GM19023 (cell line): ENCODE measurements at regions not wholly inside any gene's neighbourhood (a gene's known extent, or its start where the extent isn't known, plus 50 kb on each side); places are given as distances from the start of the nearest gene placed in this dataset.

Source experiments
- ATAC-seq: cut with Tn5 transposase; IDR thresholded peaks from one replicate; pipeline ENCODE4 v1.9.1; 2021; ENCODE audit warnings: mild to moderate bottlenecking, moderate library complexity; ENCODE audit not compliant: unreplicated experiment

GRCh38 chr18:56042915-56043536 lies 455.0 kb upstream of the TCF4 start:
- ATAC-seq = no peak

GRCh38 chr18:56038171-56039030 lies 450.4 kb upstream of the TCF4 start:
- ATAC-seq = no peak

- no peak for ATAC-seq
Measured at GRCh38 chr18:56036741-56037140, 448.7 kb upstream of the TCF4 start.

- ATAC-seq = no peak
Measured at GRCh38 chr18:56035546-56035945, 447.6 kb upstream of the TCF4 start.

GRCh38 chr18:56034949-56035348 lies 447.0 kb upstream of the TCF4 start:
- no peak for ATAC-seq

GRCh38 chr18:56030060-56030459 lies 442.1 kb upstream of the TCF4 start:
- no peak for ATAC-seq

GRCh38 chr18:56028514-56028913 lies 440.5 kb upstream of the TCF4 start:
- no peak for ATAC-seq

- no peak for ATAC-seq
Measured at GRCh38 chr18:56026509-56026908, 438.5 kb upstream of the TCF4 start.

GRCh38 chr18:56021809-56022195 lies 433.8 kb upstream of the TCF4 start:
- ATAC-seq = no peak

- ATAC-seq = no peak
Measured at GRCh38 chr18:56021136-56021808, 433.3 kb upstream of the TCF4 start.

GRCh38 chr18:56019908-56020307 lies 431.9 kb upstream of the TCF4 start:
- no peak for ATAC-seq

GRCh38 chr18:56019156-56019555 lies 431.2 kb upstream of the TCF4 start:
- ATAC-seq = no peak

DNA sequence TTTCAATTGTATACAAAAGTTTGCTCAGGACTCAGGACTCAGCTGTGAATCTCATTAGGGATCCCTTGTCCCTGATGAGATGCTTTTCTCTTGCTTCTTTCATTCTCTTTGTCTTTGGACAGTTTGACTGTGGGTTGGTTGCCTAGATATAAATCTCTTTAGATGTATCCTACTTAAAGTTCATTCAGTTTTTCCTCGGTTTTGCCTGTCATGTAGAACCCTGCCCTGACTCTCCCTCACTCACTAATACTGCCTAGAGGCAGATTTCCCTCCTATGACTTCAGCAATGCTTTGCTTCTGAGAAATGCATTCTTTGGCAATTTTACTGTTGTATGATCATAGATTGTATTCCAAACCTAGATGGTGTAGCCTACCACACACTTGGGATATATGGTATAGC lies 421.4 kb upstream of the TCF4 start:
- no peak for ATAC-seq

DNA sequence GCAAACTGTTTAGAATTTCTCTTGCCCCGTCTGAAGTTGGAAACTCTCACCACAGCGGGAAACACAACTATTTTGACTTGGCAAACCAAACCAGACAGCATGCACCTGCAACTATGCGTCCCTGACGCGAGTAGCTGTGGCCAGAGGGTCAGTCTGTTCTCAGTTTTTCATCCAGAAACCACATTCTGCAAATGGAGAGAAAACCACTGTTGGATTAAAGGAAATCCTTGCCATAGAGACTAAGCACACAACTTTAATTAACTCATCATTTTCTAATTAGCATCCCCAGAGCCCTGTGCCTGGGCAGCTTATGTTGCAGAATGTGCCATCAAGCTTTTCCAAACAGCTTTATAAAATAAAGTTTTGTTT lies 415.7 kb upstream of the TCF4 start:
- ATAC-seq = no peak

- ATAC-seq = no peak
Measured at GRCh38 chr18:56003009-56003719, 415.2 kb upstream of the TCF4 start.

DNA sequence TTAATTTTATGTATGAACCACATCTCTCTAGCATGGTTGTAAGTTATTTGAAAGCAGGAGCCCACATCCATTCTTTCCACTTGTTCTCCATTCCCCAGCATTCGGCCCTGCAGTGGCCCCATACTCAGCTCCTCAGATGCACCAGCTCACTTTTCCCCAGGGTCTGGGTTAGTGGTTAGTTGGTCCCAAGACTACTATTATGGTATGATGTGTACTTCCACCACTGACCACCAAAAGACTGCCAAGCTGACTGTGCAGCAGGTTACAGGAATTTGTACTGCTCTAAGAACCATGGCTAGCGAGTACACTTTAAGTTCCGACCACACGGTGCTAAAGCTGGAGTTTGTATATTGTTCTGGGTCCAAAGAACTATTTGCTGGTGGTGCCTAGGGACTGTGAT lies 413.6 kb upstream of the TCF4 start:
- ATAC-seq = no peak

GRCh38 chr18:56000041-56000440 lies 412.0 kb upstream of the TCF4 start:
- no peak for ATAC-seq

DNA sequence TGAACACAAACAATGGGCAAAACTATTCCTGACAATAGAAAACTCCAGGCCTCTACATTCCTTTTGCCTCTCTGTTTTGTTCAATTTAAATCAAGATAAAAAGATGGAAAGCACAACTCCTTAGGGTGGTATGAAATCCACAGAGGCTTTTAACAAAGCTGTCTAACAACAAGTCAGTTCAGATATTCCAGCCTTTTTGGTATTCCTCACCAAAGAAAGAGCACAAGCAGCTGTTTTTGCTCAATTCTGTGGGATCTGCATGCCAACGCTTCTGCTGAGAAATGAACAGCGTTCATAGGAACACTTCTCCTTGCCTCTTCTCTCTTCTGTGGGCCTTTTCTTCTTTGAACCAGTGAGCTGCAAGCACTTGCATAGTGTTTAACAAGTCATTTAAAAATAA lies 411.6 kb upstream of the TCF4 start:
- ATAC-seq = no peak

GRCh38 chr18:55998801-55999385 lies 410.9 kb upstream of the TCF4 start:
- no peak for ATAC-seq

DNA sequence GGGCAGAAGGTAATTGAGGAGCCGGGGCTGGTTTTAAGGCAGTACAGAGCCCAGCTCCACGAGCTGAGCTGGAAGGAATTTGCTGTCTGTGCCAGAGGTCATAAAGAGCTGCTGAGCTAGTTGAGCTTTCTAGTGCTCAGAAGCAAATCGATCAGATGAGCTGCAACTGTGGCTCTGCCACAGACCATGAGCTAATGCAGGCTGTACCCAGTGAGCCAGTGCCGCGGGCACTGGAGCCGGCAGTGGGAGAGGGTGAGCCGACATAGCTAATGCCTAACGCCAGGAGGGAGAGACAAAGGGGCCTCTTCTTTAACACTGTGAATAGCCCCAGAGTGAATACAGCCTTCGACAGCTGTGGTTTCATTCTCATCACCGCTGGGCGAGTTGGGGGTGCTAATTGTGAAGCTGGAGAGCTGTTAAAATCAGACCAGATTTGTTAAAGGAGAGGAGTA lies 410.1 kb upstream of the TCF4 start:
- no peak for ATAC-seq

- ATAC-seq = no peak
Measured at GRCh38 chr18:55997151-55997561, 409.2 kb upstream of the TCF4 start.
